Mesenchymal stem cell (in vitro differentiated cells and primary cell): ENCODE measurements at regions not wholly inside any gene's neighbourhood (a gene's known extent, or its start where the extent isn't known, plus 50 kb on each side); places are given as distances from the start of the nearest gene placed in this dataset.

ENCODE experiments used
- DNase-seq: peaks from one replicate; pipeline ENCODE4 v3.0.0-alpha.2; 2013
- H2AFZ ChIP-seq: one replicate; pipeline ENCODE4 v1.6.1; 2013; ENCODE audit warnings: low read depth, mild to moderate bottlenecking, control low read depth, inconsistent platforms, low read length, moderate library complexity
- H2AK5ac ChIP-seq: 2 replicates; pipeline ENCODE4 v1.6.1; 2013; ENCODE audit warnings: low read length, moderate library complexity, mild to moderate bottlenecking, inconsistent platforms; ENCODE audit not compliant: severe bottlenecking
- H2BK120ac ChIP-seq: one replicate; pipeline ENCODE4 v1.6.1; 2013; ENCODE audit warnings: low read depth, mild to moderate bottlenecking, inconsistent platforms, low read length, moderate library complexity
- H2BK12ac ChIP-seq, 2 experiments: one replicate each; pipeline ENCODE4 v1.6.1; 2013; ENCODE audit warnings: inconsistent platforms in 2 of 2, low read length in 2 of 2, mild to moderate bottlenecking in 2 of 2, moderate library complexity in 2 of 2, control low read depth in 1 of 2
- H2BK15ac ChIP-seq: one replicate; pipeline ENCODE4 v1.6.1; 2013; ENCODE audit warnings: mild to moderate bottlenecking, low read depth, inconsistent platforms; ENCODE audit not compliant: poor library complexity, severe bottlenecking
- H2BK5ac ChIP-seq: 2 replicates; pipeline ENCODE4 v1.6.1; 2013; ENCODE audit warnings: low read depth, mild to moderate bottlenecking, low read length, control low read depth, inconsistent platforms; ENCODE audit not compliant: poor library complexity, severe bottlenecking
- H3K14ac ChIP-seq, 2 experiments: one replicate each; pipeline ENCODE4 v1.6.1; 2013; ENCODE audit warnings: inconsistent platforms in 2 of 2, low read length in 2 of 2, control low read depth in 1 of 2, mild to moderate bottlenecking in 1 of 2, moderate library complexity in 1 of 2
- H3K18ac ChIP-seq, 2 experiments: one replicate each; pipeline ENCODE4 v1.6.1; 2013; ENCODE audit warnings: inconsistent platforms in 2 of 2, low read length in 2 of 2, control low read depth in 1 of 2, low read depth in 1 of 2, mild to moderate bottlenecking in 1 of 2
- H3K23ac ChIP-seq, 2 experiments: one replicate each; pipeline ENCODE4 v1.6.1; 2013; ENCODE audit warnings: inconsistent platforms in 2 of 2, low read length in 2 of 2, mild to moderate bottlenecking in 2 of 2, moderate library complexity in 2 of 2, control low read depth in 1 of 2
- H3K27ac ChIP-seq: 2 replicates; pipeline ENCODE4 v1.5.1; 2013; ENCODE audit warnings: mild to moderate bottlenecking, moderate library complexity, low read length, control low read depth, inconsistent platforms; ENCODE audit not compliant: poor library complexity, severe bottlenecking
- H3K27me3 ChIP-seq, 2 experiments: 2 replicates each; pipeline versions ENCODE4 v1.6.1 to v1.7.0; 2013; ENCODE audit warnings: low read length in 2 of 2, mild to moderate bottlenecking in 2 of 2, moderate library complexity in 2 of 2, control low read depth in 1 of 2, inconsistent platforms in 1 of 2; ENCODE audit not compliant: control insufficient read depth in 1 of 2, insufficient read depth in 1 of 2
- H3K36me3 ChIP-seq, 2 experiments: 2 replicates each; pipeline versions ENCODE4 v1.6.1 to v1.7.0; 2013; ENCODE audit warnings: low read length in 2 of 2, control low read depth in 1 of 2, inconsistent platforms in 1 of 2, low read depth in 1 of 2, mild to moderate bottlenecking in 1 of 2; ENCODE audit not compliant: insufficient read depth in 2 of 2, control insufficient read depth in 1 of 2
- H3K4ac ChIP-seq, 2 experiments: one replicate each; pipeline ENCODE4 v1.6.1; 2013; ENCODE audit warnings: inconsistent platforms in 2 of 2, low read length in 2 of 2, mild to moderate bottlenecking in 2 of 2, moderate library complexity in 2 of 2, control low read depth in 1 of 2, low read depth in 1 of 2
- H3K4me1 ChIP-seq: 2 replicates; pipeline ENCODE4 v1.6.1; 2013; ENCODE audit warnings: low read depth, low read length, control low read depth; ENCODE audit not compliant: control insufficient read depth, insufficient read depth
- H3K4me2 ChIP-seq: 2 replicates; pipeline ENCODE4 v1.6.1; 2013; ENCODE audit warnings: low read length, mild to moderate bottlenecking, inconsistent platforms; ENCODE audit not compliant: poor library complexity, severe bottlenecking
- H3K4me3 ChIP-seq, 2 experiments: 2 replicates each; pipeline versions ENCODE4 v1.5.1 to v1.7.0; 2013; ENCODE audit warnings: low read length in 2 of 2, mild to moderate bottlenecking in 2 of 2, control low read depth in 1 of 2, low read depth in 1 of 2; ENCODE audit not compliant: insufficient read depth in 1 of 2
- H3K79me1 ChIP-seq: replicated peaks from 2 replicates; pipeline ENCODE4 v1.6.1; 2013; ENCODE audit warnings: mild to moderate bottlenecking, control low read depth, low read length, inconsistent platforms; ENCODE audit not compliant: poor library complexity, severe bottlenecking
- H3K9ac ChIP-seq: 2 replicates; pipeline ENCODE4 v1.7.0; 2013; ENCODE audit warnings: mild to moderate bottlenecking, low read length, moderate library complexity
- H3K9me3 ChIP-seq: 2 replicates; pipeline ENCODE4 v1.7.0; 2013; ENCODE audit warnings: mild to moderate bottlenecking, low read length; ENCODE audit not compliant: control insufficient read depth
- H4K8ac ChIP-seq: one replicate; pipeline ENCODE4 v1.6.1; 2013; ENCODE audit warnings: inconsistent platforms, mild to moderate bottlenecking, low read length, moderate library complexity
- H4K91ac ChIP-seq: one replicate; pipeline ENCODE4 v1.6.1; 2013; ENCODE audit warnings: mild to moderate bottlenecking, low read length, inconsistent platforms
- WGBS: methylation state at CpG from one replicate; pipeline ENCODE4 v1.1.7; 2013; ENCODE audit warnings: mixed read lengths; 5-methylcytosine and 5-hydroxymethylcytosine counted together

- no peak overlapping the region for H3K9ac ChIP-seq
- H3K4me2 ChIP-seq, result no peak overlapping the region
- H3K9me3 ChIP-seq, result no peaks in the 10 kb centered on the region
- no peak overlapping the region for H2BK15ac ChIP-seq
- no peaks in the 10 kb centered on the region for H3K79me1 ChIP-seq
- no peak overlapping the region for H4K8ac ChIP-seq
- H3K14ac ChIP-seq, result no peak overlapping the region
- no peak for DNase-seq
- no peak overlapping the region for H2AFZ ChIP-seq
- no peak overlapping the region for H2AK5ac ChIP-seq
- H3K36me3 ChIP-seq, result no peaks in the 10 kb centered on the region
- no peak overlapping the region for H3K4me3 ChIP-seq
- no peak overlapping the region for H3K4ac ChIP-seq
- H2BK120ac ChIP-seq, result no peak overlapping the region
- no peak overlapping the region for H3K23ac ChIP-seq
- H3K18ac ChIP-seq, result no peak overlapping the region
- H3K27ac ChIP-seq, result no peak overlapping the region
- no peak overlapping the region for H4K91ac ChIP-seq
- WGBS, result 50% methylated on average over 4 of the region's 4 CpGs
- no peaks in the 10 kb centered on the region for H3K4me1 ChIP-seq
- no peak overlapping the region for H2BK12ac ChIP-seq
- no peak overlapping the region for H2BK5ac ChIP-seq
- H3K27me3 ChIP-seq, result peaks cover 0 to 52% of the 10 kb centered on the region in 2 experiments
These were observed 68.8 kb upstream of the PRIMA1 start for GRCh38 chr14:93857081-93857480.

- Histone ChIP-seq H3K36me3 (no peaks in the 10 kb centered on the region), H2AFZ (no peak overlapping the region), H3K9ac (no peak overlapping the region), H2AK5ac (no peak overlapping the region), H3K27ac (no peak overlapping the region), H3K23ac (no peak overlapping the region), H3K4me3 (no peak overlapping the region), H3K4ac (no peak overlapping the region), H3K18ac (no peak overlapping the region), H2BK15ac (no peak overlapping the region), H3K4me1 (no peaks in the 10 kb centered on the region), H4K8ac (no peak overlapping the region), H3K79me1 (no peaks in the 10 kb centered on the region), H2BK5ac (no peak overlapping the region), H3K27me3 (peaks cover 0 to 57% of the 10 kb centered on the region in 2 experiments), H3K4me2 (no peak overlapping the region), H4K91ac (no peak overlapping the region), H2BK120ac (no peak overlapping the region), H3K9me3 (no peaks in the 10 kb centered on the region), H2BK12ac (no peak overlapping the region), H3K14ac (no peak overlapping the region)
- 56% methylated on average over 3 of the region's 3 CpGs for WGBS
- no peak for DNase-seq
These were observed 67.5 kb upstream of the PRIMA1 start for GRCh38 chr14:93855737-93856136.

DNA sequence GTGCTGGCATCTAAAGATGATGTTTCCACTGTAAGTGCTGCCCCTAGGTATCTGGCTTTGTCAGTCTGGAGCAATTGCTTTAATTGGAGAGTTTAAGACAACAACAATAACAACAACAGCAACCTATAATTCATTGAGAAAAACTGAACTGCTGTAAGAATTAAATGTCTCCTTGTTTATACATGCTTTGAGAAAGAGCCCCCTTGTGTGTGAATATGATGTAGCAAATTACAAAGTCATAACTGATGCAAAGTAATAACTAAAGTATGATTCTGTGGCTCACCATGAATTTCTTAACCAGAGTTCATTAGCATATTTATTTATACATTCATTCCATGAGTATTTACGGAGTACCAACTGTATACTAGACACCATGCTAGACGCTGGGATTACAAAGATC lies 59.2 kb upstream of the PRIMA1 start:
- Histone ChIP-seq H3K9me3 (no peaks in the 10 kb centered on the region), H2BK15ac (no peak overlapping the region), H3K14ac (no peak overlapping the region), H3K36me3 (no peaks in the 10 kb centered on the region), H2BK5ac (no peak overlapping the region), H3K79me1 (no peaks in the 10 kb centered on the region), H4K91ac (no peak overlapping the region), H3K4me3 (no peak overlapping the region), H2AK5ac (no peak overlapping the region), H2AFZ (no peak overlapping the region), H2BK120ac (no peak overlapping the region), H4K8ac (no peak overlapping the region), H3K18ac (no peak overlapping the region), H3K9ac (no peak overlapping the region), H3K23ac (no peak overlapping the region), H3K4ac (no peak overlapping the region), H3K4me1 (no peaks in the 10 kb centered on the region), H3K27ac (no peak overlapping the region), H2BK12ac (no peak overlapping the region), H3K27me3 (peaks cover 0 to 19% of the 10 kb centered on the region in 2 experiments), H3K4me2 (no peak overlapping the region)
- WGBS, result 76% methylated on average over 2 of the region's 2 CpGs
- DNase-seq, result no peak

- no peak overlapping the region for H2AFZ ChIP-seq
- no peak overlapping the region for H2BK5ac ChIP-seq
- no peak overlapping the region for H2BK15ac ChIP-seq
- DNase-seq, result no peak
- no peak overlapping the region for H3K9ac ChIP-seq
- no peak overlapping the region for H4K8ac ChIP-seq
- no peak overlapping the region for H2BK120ac ChIP-seq
- no peak overlapping the region for H3K4me3 ChIP-seq
- H3K14ac ChIP-seq, result no peak overlapping the region
- no peak overlapping the region for H3K4ac ChIP-seq
- no peak overlapping the region for H3K23ac ChIP-seq
- H2BK12ac ChIP-seq, result no peak overlapping the region
- no peaks in the 10 kb centered on the region for H3K9me3 ChIP-seq
- no peak overlapping the region for H4K91ac ChIP-seq
- no peak overlapping the region for H2AK5ac ChIP-seq
- WGBS, result 100% methylated on average over 2 of the region's 3 CpGs
- H3K27me3 ChIP-seq, result no peaks in the 10 kb centered on the region
- no peak overlapping the region for H3K4me2 ChIP-seq
- H3K36me3 ChIP-seq, result no peaks in the 10 kb centered on the region
- H3K79me1 ChIP-seq, result no peaks in the 10 kb centered on the region
- no peaks in the 10 kb centered on the region for H3K4me1 ChIP-seq
- H3K18ac ChIP-seq, result no peak overlapping the region
- no peak overlapping the region for H3K27ac ChIP-seq
These were observed 50.0 kb upstream of the PRIMA1 start for GRCh38 chr14:93838238-93838637.
